ENCODE measurements at regions not wholly inside any gene's neighbourhood (a gene's known extent, or its start where the extent isn't known, plus 50 kb on each side); places are given as distances from the start of the nearest gene placed in this dataset.
"Not testable (repeated sequence)": the region's sequence is repeated elsewhere in the genome, so short reads cannot be mapped to it uniquely, and the experiment has no call there.

GRCh38 chr1:149204396-149204795 lies 101.0 kb upstream of the NBPF9 start:
- not testable (repeated sequence) for H3K27ac ChIP-seq (ENCODE audit: insufficient read depth, low read length, poor library complexity, severe bottlenecking); H3K27me3 ChIP-seq (replicated peaks; ENCODE audit: control insufficient read depth, insufficient read depth, low read length, poor library complexity, severe bottlenecking); DNase-seq; H3K4me3 ChIP-seq (ENCODE audit: insufficient read depth, low read depth, low read length, poor library complexity, severe bottlenecking); H3K36me3 ChIP-seq (ENCODE audit: control insufficient read depth, insufficient read depth, low read length); H3K9me3 ChIP-seq (ENCODE audit: control insufficient read depth, low read length); H3K4me1 ChIP-seq (ENCODE audit: control insufficient read depth, insufficient read depth, low read length, poor library complexity, severe bottlenecking)

GRCh38 chr1:149208836-149209235 lies 105.5 kb upstream of the NBPF9 start:
- DNase-seq; H3K9me3 ChIP-seq (ENCODE audit: control insufficient read depth, low read length); H3K4me3 ChIP-seq (ENCODE audit: insufficient read depth, low read depth, low read length, poor library complexity, severe bottlenecking); H3K36me3 ChIP-seq (ENCODE audit: control insufficient read depth, insufficient read depth, low read length); H3K27ac ChIP-seq (ENCODE audit: insufficient read depth, low read length, poor library complexity, severe bottlenecking); H3K4me1 ChIP-seq (ENCODE audit: control insufficient read depth, insufficient read depth, low read length, poor library complexity, severe bottlenecking); H3K27me3 ChIP-seq (replicated peaks; ENCODE audit: control insufficient read depth, insufficient read depth, low read length, poor library complexity, severe bottlenecking): not testable (repeated sequence)

GRCh38 chr1:149211757-149212420 lies 108.5 kb upstream of the NBPF9 start:
- H3K4me1 ChIP-seq (ENCODE audit: control insufficient read depth, insufficient read depth, low read length, poor library complexity, severe bottlenecking); DNase-seq; H3K4me3 ChIP-seq (ENCODE audit: insufficient read depth, low read depth, low read length, poor library complexity, severe bottlenecking); H3K27me3 ChIP-seq (replicated peaks; ENCODE audit: control insufficient read depth, insufficient read depth, low read length, poor library complexity, severe bottlenecking); H3K27ac ChIP-seq (ENCODE audit: insufficient read depth, low read length, poor library complexity, severe bottlenecking); H3K9me3 ChIP-seq (ENCODE audit: control insufficient read depth, low read length); H3K36me3 ChIP-seq (ENCODE audit: control insufficient read depth, insufficient read depth, low read length): not testable (repeated sequence)

GRCh38 chr1:149212946-149213345 lies 109.6 kb upstream of the NBPF9 start:
- not testable (repeated sequence) for H3K27me3 ChIP-seq (replicated peaks; ENCODE audit: control insufficient read depth, insufficient read depth, low read length, poor library complexity, severe bottlenecking); H3K36me3 ChIP-seq (ENCODE audit: control insufficient read depth, insufficient read depth, low read length); H3K9me3 ChIP-seq (ENCODE audit: control insufficient read depth, low read length); H3K4me3 ChIP-seq (ENCODE audit: insufficient read depth, low read depth, low read length, poor library complexity, severe bottlenecking); H3K27ac ChIP-seq (ENCODE audit: insufficient read depth, low read length, poor library complexity, severe bottlenecking); H3K4me1 ChIP-seq (ENCODE audit: control insufficient read depth, insufficient read depth, low read length, poor library complexity, severe bottlenecking); DNase-seq

GRCh38 chr1:149213673-149214072 lies 110.3 kb upstream of the NBPF9 start:
- H3K4me3 ChIP-seq (ENCODE audit: insufficient read depth, low read depth, low read length, poor library complexity, severe bottlenecking); H3K27me3 ChIP-seq (replicated peaks; ENCODE audit: control insufficient read depth, insufficient read depth, low read length, poor library complexity, severe bottlenecking); H3K4me1 ChIP-seq (ENCODE audit: control insufficient read depth, insufficient read depth, low read length, poor library complexity, severe bottlenecking); H3K27ac ChIP-seq (ENCODE audit: insufficient read depth, low read length, poor library complexity, severe bottlenecking); DNase-seq; H3K36me3 ChIP-seq (ENCODE audit: control insufficient read depth, insufficient read depth, low read length); H3K9me3 ChIP-seq (ENCODE audit: control insufficient read depth, low read length): not testable (repeated sequence)

GRCh38 chr1:149218080-149218988 lies 115.0 kb upstream of the NBPF9 start:
- not testable (repeated sequence) for H3K27ac ChIP-seq (ENCODE audit: insufficient read depth, low read length, poor library complexity, severe bottlenecking)

GRCh38 chr1:149219539-149219938 lies 116.2 kb upstream of the NBPF9 start:
- not testable (repeated sequence) for H3K36me3 ChIP-seq (ENCODE audit: control insufficient read depth, insufficient read depth, low read length); DNase-seq; H3K4me3 ChIP-seq (ENCODE audit: insufficient read depth, low read depth, low read length, poor library complexity, severe bottlenecking); H3K27me3 ChIP-seq (replicated peaks; ENCODE audit: control insufficient read depth, insufficient read depth, low read length, poor library complexity, severe bottlenecking); H3K27ac ChIP-seq (ENCODE audit: insufficient read depth, low read length, poor library complexity, severe bottlenecking); H3K9me3 ChIP-seq (ENCODE audit: control insufficient read depth, low read length); H3K4me1 ChIP-seq (ENCODE audit: control insufficient read depth, insufficient read depth, low read length, poor library complexity, severe bottlenecking)

More at GRCh38 chr1:149218080-149218988, 115.0 kb upstream of the NBPF9 start:
- not testable (repeated sequence) for DNase-seq; H3K9me3 ChIP-seq (ENCODE audit: control insufficient read depth, low read length); H3K4me3 ChIP-seq (ENCODE audit: insufficient read depth, low read depth, low read length, poor library complexity, severe bottlenecking); H3K4me1 ChIP-seq (ENCODE audit: control insufficient read depth, insufficient read depth, low read length, poor library complexity, severe bottlenecking); H3K27me3 ChIP-seq (replicated peaks; ENCODE audit: control insufficient read depth, insufficient read depth, low read length, poor library complexity, severe bottlenecking); H3K36me3 ChIP-seq (ENCODE audit: control insufficient read depth, insufficient read depth, low read length)

- H3K4me1 ChIP-seq (ENCODE audit: control insufficient read depth, insufficient read depth, low read length, poor library complexity, severe bottlenecking); DNase-seq; H3K27ac ChIP-seq (ENCODE audit: insufficient read depth, low read length, poor library complexity, severe bottlenecking); H3K9me3 ChIP-seq (ENCODE audit: control insufficient read depth, low read length); H3K27me3 ChIP-seq (replicated peaks; ENCODE audit: control insufficient read depth, insufficient read depth, low read length, poor library complexity, severe bottlenecking); H3K4me3 ChIP-seq (ENCODE audit: insufficient read depth, low read depth, low read length, poor library complexity, severe bottlenecking); H3K36me3 ChIP-seq (ENCODE audit: control insufficient read depth, insufficient read depth, low read length): not testable (repeated sequence)
Measured at GRCh38 chr1:149220463-149221074, 117.2 kb upstream of the NBPF9 start.

- not testable (repeated sequence) for H3K27ac ChIP-seq (ENCODE audit: insufficient read depth, low read length, poor library complexity, severe bottlenecking); DNase-seq
Measured at GRCh38 chr1:149227933-149228665, 124.7 kb upstream of the NBPF9 start.

More at GRCh38 chr1:149227933-149228665, 124.7 kb upstream of the NBPF9 start:
- not testable (repeated sequence) for H3K4me3 ChIP-seq (ENCODE audit: insufficient read depth, low read depth, low read length, poor library complexity, severe bottlenecking); H3K9me3 ChIP-seq (ENCODE audit: control insufficient read depth, low read length); H3K36me3 ChIP-seq (ENCODE audit: control insufficient read depth, insufficient read depth, low read length); H3K27me3 ChIP-seq (replicated peaks; ENCODE audit: control insufficient read depth, insufficient read depth, low read length, poor library complexity, severe bottlenecking); H3K4me1 ChIP-seq (ENCODE audit: control insufficient read depth, insufficient read depth, low read length, poor library complexity, severe bottlenecking)

Data from effector memory CD4-positive, alpha-beta T cell (primary cell).